Pancreas (tissue), 10 donors: ENCODE measurements at regions not wholly inside any gene's neighbourhood (a gene's known extent, or its start where the extent isn't known, plus 50 kb on each side); places are given as distances from the start of the nearest gene placed in this dataset.

Source experiments
- ATAC-seq, 4 donors: fragments of 200-7000 bp; cut with Tn5 transposase; one replicate each; pipeline versions ENCODE4 v1.8.0 to v1.9.1; 2020; ENCODE audit warnings: mild to moderate bottlenecking in 4 of 4, moderate library complexity in 4 of 4
- DNase-seq, 6 donors: peaks; one replicate each; pipeline ENCODE4 v3.0.0-alpha.2; 2020
- FAIRE-seq: peaks from 2 replicates; lab custom pipeline; 2012; peaks lifted over from hg19 to GRCh38; lab: Jason Lieb, UNC
- H3K27ac ChIP-seq, 4 donors: fragments of 200-600 bp; sonication (generic); 1 replicate in 3 of 4; 2 replicates in 1 of 4; pipeline versions ENCODE4 v1.5.0 to v1.8.0; 2020
- H3K27me3 ChIP-seq, 4 donors: fragments of 200-600 bp; one replicate each; pipeline ENCODE4 v1.8.0; 2021
- H3K36me3 ChIP-seq, 3 donors: fragments of 200-600 bp; sonication (generic) in 1 of 3; one replicate each; pipeline versions ENCODE4 v1.5.0 to v1.8.0; 2020 to 2021
- H3K4me1 ChIP-seq, 3 donors: fragments of 200-600 bp; one replicate each; pipeline ENCODE4 v1.8.0; 2021
- H3K4me3 ChIP-seq, 4 donors: fragments of 200-600 bp; sonication (generic) in 2 of 4; one replicate each; pipeline versions ENCODE4 v1.5.0 to v1.8.0; 2020 to 2021
- H3K9me3 ChIP-seq, 4 donors: fragments of 200-600 bp; one replicate each; pipeline ENCODE4 v1.8.0; 2021
- WGBS, 2 donors: extraction: QIAGEN DNeasy Blood & Tissue Kit; methylation state at CpG; one replicate each; pipeline ENCODE4 v1.1.7; 2013; 5-methylcytosine and 5-hydroxymethylcytosine counted together
- intact Hi-C, 3 donors: fragments of 100-400 bp; cut with DNase I; formaldehyde crosslinking; loops; one replicate each; pipeline versions ENCODE4 v1.11.1 to v1.14.2; 2022
- TF ChIP-seq, protein P1 (sequence below), 4 donors: fragments of 200-600 bp; sonication (generic) in 3 of 4; IDR thresholded peaks; one replicate each; pipeline versions ENCODE4 v1.5.0 to v1.8.0; 2021; ENCODE audit warnings: antibody characterized with exemption in 4 of 4
- donor health status: healthy with polysubstance abuse.
- donor health status: DM: no; HTN: no; CAD: no; lungs with moderate emphysema.
- donor health status: DM: no; HTN: no; CAD: no.
- donor health status: control.
- donor health status: control.
- donor health status: Bipolar disorder and iron deficiency.
- donor health status: DM: yes; HTN: yes; CAD: no.
- donor health status: DM: no; HTN: no; CAD: no.
- donor health status: DM: no; HTN: no; CAD: no.
- donor health status: DM: yes; HTN: yes; CAD: no.

DNA sequence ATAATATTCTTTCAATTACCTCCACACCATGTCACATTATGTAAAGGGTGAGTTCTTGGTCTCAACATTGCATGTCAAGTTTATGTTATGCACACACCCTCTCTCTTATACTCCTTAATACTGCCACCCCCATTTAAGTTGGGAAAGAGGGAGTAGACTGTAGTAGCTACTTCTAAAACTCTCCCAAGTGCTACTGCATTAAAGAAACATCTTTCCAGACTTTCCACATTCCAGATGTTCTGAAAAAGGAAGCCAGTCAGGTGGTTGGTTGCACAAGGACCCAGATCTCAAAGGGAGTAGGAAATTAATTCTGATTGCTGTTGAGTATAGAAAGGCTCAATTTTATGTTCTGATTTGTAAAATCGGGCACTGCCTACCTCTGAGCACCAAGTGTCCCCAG is 419.5 kb downstream of the CD83 start:
- TF ChIP-seq, protein P1, sequence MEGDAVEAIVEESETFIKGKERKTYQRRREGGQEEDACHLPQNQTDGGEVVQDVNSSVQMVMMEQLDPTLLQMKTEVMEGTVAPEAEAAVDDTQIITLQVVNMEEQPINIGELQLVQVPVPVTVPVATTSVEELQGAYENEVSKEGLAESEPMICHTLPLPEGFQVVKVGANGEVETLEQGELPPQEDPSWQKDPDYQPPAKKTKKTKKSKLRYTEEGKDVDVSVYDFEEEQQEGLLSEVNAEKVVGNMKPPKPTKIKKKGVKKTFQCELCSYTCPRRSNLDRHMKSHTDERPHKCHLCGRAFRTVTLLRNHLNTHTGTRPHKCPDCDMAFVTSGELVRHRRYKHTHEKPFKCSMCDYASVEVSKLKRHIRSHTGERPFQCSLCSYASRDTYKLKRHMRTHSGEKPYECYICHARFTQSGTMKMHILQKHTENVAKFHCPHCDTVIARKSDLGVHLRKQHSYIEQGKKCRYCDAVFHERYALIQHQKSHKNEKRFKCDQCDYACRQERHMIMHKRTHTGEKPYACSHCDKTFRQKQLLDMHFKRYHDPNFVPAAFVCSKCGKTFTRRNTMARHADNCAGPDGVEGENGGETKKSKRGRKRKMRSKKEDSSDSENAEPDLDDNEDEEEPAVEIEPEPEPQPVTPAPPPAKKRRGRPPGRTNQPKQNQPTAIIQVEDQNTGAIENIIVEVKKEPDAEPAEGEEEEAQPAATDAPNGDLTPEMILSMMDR (IDR thresholded peaks at IDR 0.05), result no peak
- H3K9me3 ChIP-seq, result no peaks in the 10 kb centered on the region
- FAIRE-seq (no peak), ATAC-seq (no peak), DNase-seq (no peak)
- H3K36me3 ChIP-seq, result no peaks in the 10 kb centered on the region
- H3K4me3 ChIP-seq, result no peak overlapping the region
- 53 to 56% methylated on average over 1 of the region's 1 CpG for WGBS, 2 donors
- H3K4me1 ChIP-seq, result no peaks in the 10 kb centered on the region
- H3K27ac ChIP-seq, result no peak overlapping the region
- H3K27me3 ChIP-seq, result no peaks in the 10 kb centered on the region
- intact Hi-C loops, result no loop called here

GRCh38 chr6:14540276-14540675 is 422.7 kb downstream of the CD83 start:
- ATAC-seq, result no peak

DNA sequence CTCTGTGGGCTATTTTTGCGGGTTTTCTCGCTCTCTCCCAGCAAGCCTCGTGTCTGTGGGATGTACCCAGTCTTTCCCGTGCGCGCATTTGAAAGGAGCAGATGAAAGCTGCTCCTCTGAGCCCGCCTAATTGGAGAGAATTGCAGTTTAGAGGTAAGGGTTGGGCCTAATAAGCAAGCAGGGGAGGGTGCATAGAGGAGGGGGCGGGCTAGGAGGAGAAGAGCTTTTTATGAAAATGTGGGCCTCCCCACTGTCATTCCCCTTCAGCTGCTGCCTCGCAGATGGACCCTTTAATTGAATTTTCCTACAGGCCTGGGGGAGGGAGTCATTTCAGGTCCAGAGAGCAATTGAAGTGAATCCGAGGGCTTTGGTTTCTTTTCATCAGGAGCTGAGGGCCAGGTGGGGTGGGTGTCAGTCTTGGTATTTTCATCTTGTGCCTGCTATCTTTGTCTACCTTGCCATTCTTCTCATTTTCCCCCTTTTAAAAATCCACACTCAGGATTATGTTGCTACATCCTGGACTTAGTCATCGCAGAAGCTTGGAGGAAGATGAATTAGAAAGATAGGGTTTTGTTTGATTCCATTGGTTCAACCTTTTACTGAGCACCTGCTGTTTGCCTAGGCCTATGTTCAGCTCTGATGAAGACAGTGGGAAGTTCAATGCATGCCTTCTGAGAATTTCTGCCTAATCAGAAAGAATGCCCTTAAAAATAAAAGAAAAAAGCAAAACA is 423.4 kb downstream of the CD83 start:
- no peak for ATAC-seq
- WGBS, 2 donors, result 89 to 90% methylated on average over 11 of the region's 11 CpGs
- H3K36me3 ChIP-seq, result no peaks in the 10 kb centered on the region

More at GRCh38 chr6:14540276-14540675, 422.7 kb downstream of the CD83 start:
- DNase-seq (no peak), FAIRE-seq (no peak)
- Histone ChIP-seq H3K4me3 (no peak overlapping the region), H3K36me3 (no peaks in the 10 kb centered on the region), H3K9me3 (no peaks in the 10 kb centered on the region), H3K4me1 (no peaks in the 10 kb centered on the region), H3K27me3 (no peaks in the 10 kb centered on the region), H3K27ac (no peak overlapping the region)
- 81 to 82% methylated on average over 5 of the region's 5 CpGs for WGBS, 2 donors
- TF ChIP-seq, protein P1 (IDR thresholded peaks at IDR 0.05), result no peak
- intact Hi-C loops, result no loop called here

DNA sequence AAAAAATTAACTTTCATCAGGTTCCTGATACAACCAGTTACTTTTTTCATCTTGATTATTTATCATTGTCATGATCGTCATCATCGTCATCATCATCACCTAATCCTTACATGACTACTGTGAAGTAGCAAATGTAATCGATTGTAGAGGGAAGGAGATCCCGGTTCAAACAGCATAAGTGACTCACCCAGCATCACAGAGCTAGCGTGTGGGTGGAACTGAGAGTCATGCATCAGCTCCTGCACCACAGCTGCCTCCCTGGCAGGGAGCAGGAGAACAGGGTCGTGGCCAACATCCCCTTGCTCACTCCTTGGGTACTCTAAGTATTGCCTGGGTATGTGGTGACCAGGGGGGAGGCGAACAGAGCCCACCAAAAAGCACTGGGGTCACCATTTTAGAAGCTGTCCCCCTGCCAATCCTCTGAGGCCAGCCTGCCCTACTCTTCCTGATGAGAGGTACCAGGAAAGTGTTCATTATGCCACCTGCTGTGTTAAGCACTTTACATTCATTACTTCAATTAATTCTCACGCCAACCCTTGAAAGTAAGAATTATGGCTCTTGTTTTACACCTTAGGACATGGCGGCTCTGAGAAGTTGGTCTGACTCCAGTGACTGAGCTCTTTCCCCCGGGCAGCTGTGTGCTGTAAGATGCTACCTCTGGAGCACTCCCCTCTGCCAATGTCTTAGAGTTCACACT is 425.2 kb downstream of the CD83 start:
- no peak for DNase-seq
- Histone ChIP-seq H3K27me3 (no peaks in the 10 kb centered on the region), H3K4me3 (no peak overlapping the region), H3K36me3 (no peaks in the 10 kb centered on the region), H3K4me1 (no peaks in the 10 kb centered on the region), H3K27ac (no peak overlapping the region), H3K9me3 (no peaks in the 10 kb centered on the region)
- intact Hi-C loops, result no loop called here
- no peak for FAIRE-seq
- TF ChIP-seq, protein P1 (IDR thresholded peaks at IDR 0.05), result no peak
- no peak for ATAC-seq
- 75 to 82% methylated on average over 10 of the region's 10 CpGs for WGBS, 2 donors

More for the DNA sequence above, 423.4 kb downstream of the CD83 start:
- Histone ChIP-seq H3K4me3 (no peak overlapping the region), H3K4me1 (no peaks in the 10 kb centered on the region), H3K27ac (no peak overlapping the region), H3K27me3 (no peaks in the 10 kb centered on the region), H3K9me3 (no peaks in the 10 kb centered on the region)
- FAIRE-seq (no peak), DNase-seq (no peak)
- intact Hi-C loops, result no loop called here
- TF ChIP-seq, protein P1 (IDR thresholded peaks at IDR 0.05), result no peak
